ENCODE measurements at regions not wholly inside any gene's neighbourhood (a gene's known extent, or its start where the extent isn't known, plus 50 kb on each side); places are given as distances from the start of the nearest gene placed in this dataset.

DNA sequence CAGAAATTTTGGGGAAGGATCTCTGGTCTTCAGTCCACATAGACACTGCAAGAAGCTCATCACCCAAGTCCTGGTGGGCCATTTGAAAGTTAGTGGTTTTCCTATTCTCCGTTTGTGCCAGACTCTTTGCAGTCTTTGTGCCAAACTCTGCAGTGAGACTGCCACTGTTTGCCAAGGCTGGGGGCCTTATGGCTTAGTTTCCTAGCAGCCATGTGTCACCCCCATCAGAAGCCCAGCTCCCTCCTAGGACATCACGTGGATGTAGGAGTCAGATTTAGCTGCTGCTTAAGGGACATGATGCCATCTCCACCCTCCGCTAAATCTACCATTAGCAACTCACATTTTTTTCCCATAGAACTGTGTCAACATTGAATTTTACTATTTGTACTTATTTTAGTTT lies 220.0 kb downstream of the C11orf91 start:
- no peak for TF ChIP-seq POLR2A (IDR thresholded peaks at IDR 0.05)
- TF ChIP-seq, protein P1, sequence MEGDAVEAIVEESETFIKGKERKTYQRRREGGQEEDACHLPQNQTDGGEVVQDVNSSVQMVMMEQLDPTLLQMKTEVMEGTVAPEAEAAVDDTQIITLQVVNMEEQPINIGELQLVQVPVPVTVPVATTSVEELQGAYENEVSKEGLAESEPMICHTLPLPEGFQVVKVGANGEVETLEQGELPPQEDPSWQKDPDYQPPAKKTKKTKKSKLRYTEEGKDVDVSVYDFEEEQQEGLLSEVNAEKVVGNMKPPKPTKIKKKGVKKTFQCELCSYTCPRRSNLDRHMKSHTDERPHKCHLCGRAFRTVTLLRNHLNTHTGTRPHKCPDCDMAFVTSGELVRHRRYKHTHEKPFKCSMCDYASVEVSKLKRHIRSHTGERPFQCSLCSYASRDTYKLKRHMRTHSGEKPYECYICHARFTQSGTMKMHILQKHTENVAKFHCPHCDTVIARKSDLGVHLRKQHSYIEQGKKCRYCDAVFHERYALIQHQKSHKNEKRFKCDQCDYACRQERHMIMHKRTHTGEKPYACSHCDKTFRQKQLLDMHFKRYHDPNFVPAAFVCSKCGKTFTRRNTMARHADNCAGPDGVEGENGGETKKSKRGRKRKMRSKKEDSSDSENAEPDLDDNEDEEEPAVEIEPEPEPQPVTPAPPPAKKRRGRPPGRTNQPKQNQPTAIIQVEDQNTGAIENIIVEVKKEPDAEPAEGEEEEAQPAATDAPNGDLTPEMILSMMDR (IDR thresholded peaks at IDR 0.05 in 4 of 5, conservative IDR thresholded peaks at IDR 0.05 in 1 of 5): no peak

Measured in gastrocnemius medialis (tissue), 4 donors.